Neural progenitor cell (in vitro differentiated cells): ENCODE measurements at regions not wholly inside any gene's neighbourhood (a gene's known extent, or its start where the extent isn't known, plus 50 kb on each side); places are given as distances from the start of the nearest gene placed in this dataset.

ENCODE experiments used
- DNase-seq: peaks from one replicate; pipeline ENCODE4 v3.0.0-alpha.2; 2016; ENCODE audit warnings: low spot score
- H2AFZ ChIP-seq: fragments of 200-600 bp; sonication (generic); replicated peaks from 2 replicates; pipeline ENCODE4 v1.6.1; 2016; ENCODE audit warnings: antibody characterized with exemption
- H3F3A ChIP-seq: fragments of 200-600 bp; sonication (generic); 2 replicates; pipeline ENCODE4 v1.6.1; 2016; ENCODE audit warnings: antibody characterized with exemption, low read depth
- H3K27ac ChIP-seq: fragments of 200-600 bp; sonication (generic); 2 replicates; pipeline ENCODE4 v1.5.1; 2016; ENCODE audit warnings: mild to moderate bottlenecking
- H3K27me3 ChIP-seq: fragments of 200-600 bp; sonication (generic); 2 replicates; pipeline ENCODE4 v1.6.1; 2016; ENCODE audit warnings: mild to moderate bottlenecking, moderate library complexity
- H3K36me3 ChIP-seq: fragments of 200-600 bp; sonication (generic); 2 replicates; pipeline ENCODE4 v1.5.1; 2016
- H3K4me1 ChIP-seq: fragments of 200-600 bp; sonication (generic); 2 replicates; pipeline ENCODE4 v1.6.1; 2016; ENCODE audit warnings: mixed run types
- H3K4me2 ChIP-seq: fragments of 200-600 bp; sonication (generic); 2 replicates; pipeline ENCODE4 v1.6.1; 2016
- H3K4me3 ChIP-seq: fragments of 200-600 bp; sonication (generic); 2 replicates; pipeline ENCODE4 v1.5.1; 2016
- H3K79me2 ChIP-seq: fragments of 200-600 bp; sonication (generic); 2 replicates; pipeline ENCODE4 v1.6.1; 2016; ENCODE audit warnings: low read depth
- H3K9ac ChIP-seq: fragments of 200-600 bp; sonication (generic); 2 replicates; pipeline ENCODE4 v1.6.1; 2016
- H3K9me3 ChIP-seq: fragments of 200-600 bp; sonication (generic); 2 replicates; pipeline ENCODE4 v1.5.1; 2016; ENCODE audit warnings: low read depth
- H4K20me1 ChIP-seq: fragments of 200-600 bp; sonication (generic); 2 replicates; pipeline ENCODE4 v1.6.1; 2016; ENCODE audit warnings: low read depth
- H3K27ac Mint-ChIP-seq: 3 replicates; pipeline ENCODE4 v1.8.0; 2021; ENCODE audit warnings: mixed read lengths
- H3K27me3 Mint-ChIP-seq: 2 replicates; pipeline ENCODE4 v1.8.0; 2022; ENCODE audit warnings: low read depth, mild to moderate bottlenecking, inconsistent platforms, moderate library complexity, mixed read lengths; ENCODE audit not compliant: insufficient read depth
- H3K36me3 Mint-ChIP-seq: 3 replicates; pipeline ENCODE4 v1.8.0; 2021; ENCODE audit warnings: mixed read lengths
- H3K4me1 Mint-ChIP-seq: 3 replicates; pipeline ENCODE4 v1.8.0; 2021; ENCODE audit warnings: mixed read lengths
- H3K4me3 Mint-ChIP-seq: 3 replicates; pipeline ENCODE4 v1.8.0; 2021; ENCODE audit warnings: mild to moderate bottlenecking, moderate library complexity, mixed read lengths
- H3K9me3 Mint-ChIP-seq: 3 replicates; pipeline ENCODE4 v1.8.0; 2020; ENCODE audit warnings: mixed read lengths
- EZH2 ChIP-seq: fragments of 200-600 bp; sonication (generic); IDR thresholded peaks from 2 replicates; pipeline ENCODE4 v1.6.1; 2017; ENCODE audit warnings: antibody characterized with exemption, mild to moderate bottlenecking, moderate library complexity
- EZH2phosphoT487 ChIP-seq: fragments of 200-600 bp; sonication (generic); IDR thresholded peaks from 2 replicates; pipeline ENCODE4 v1.6.1; 2017; ENCODE audit warnings: antibody characterized with exemption
- TF ChIP-seq, protein P1 (sequence below): fragments of 200-600 bp; sonication (generic); IDR thresholded peaks from 2 replicates; pipeline ENCODE4 v1.5.1; 2017; ENCODE audit warnings: antibody characterized with exemption, mild to moderate bottlenecking

DNA sequence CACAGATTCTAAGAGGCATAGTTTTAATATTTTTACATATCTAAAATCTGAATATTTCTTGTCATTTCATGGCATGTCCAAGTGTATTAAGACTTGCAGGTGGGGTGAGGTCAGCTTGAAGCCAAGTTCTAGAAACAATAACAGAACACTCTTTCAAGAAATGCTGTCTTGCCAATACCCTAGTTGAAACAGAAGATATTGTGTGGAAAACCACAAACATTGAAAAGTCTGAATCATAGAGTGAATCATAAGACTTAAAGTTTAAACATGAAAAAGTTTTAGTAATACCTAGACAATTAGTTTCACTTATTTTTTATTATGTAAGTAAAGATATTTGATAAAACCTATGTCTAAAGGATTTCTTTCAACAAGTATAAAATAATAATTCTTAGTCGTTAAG is 191.5 kb upstream of the CAND1 start:
- H3K4me2 ChIP-seq, result no peak overlapping the region
- H3K4me3 ChIP-seq, result no peak overlapping the region
- no peaks in the 10 kb centered on the region for H3K9me3 ChIP-seq
- H3K27me3 Mint-ChIP-seq, result no peaks in the 10 kb centered on the region
- H4K20me1 ChIP-seq, result no peaks in the 10 kb centered on the region
- no peak overlapping the region for H2AFZ ChIP-seq
- no peak overlapping the region for H3K27ac Mint-ChIP-seq
- H3K4me3 Mint-ChIP-seq, result no peak overlapping the region
- H3K79me2 ChIP-seq, result no peaks in the 10 kb centered on the region
- no peak overlapping the region for H3K27ac ChIP-seq
- no peak for DNase-seq
- no peak overlapping the region for H3K9ac ChIP-seq
- H3K36me3 ChIP-seq, result no peaks in the 10 kb centered on the region
- H3K36me3 Mint-ChIP-seq, result no peaks in the 10 kb centered on the region
- no peak for TF ChIP-seq EZH2
- no peak for TF ChIP-seq EZH2phosphoT487
- TF ChIP-seq, protein P1, sequence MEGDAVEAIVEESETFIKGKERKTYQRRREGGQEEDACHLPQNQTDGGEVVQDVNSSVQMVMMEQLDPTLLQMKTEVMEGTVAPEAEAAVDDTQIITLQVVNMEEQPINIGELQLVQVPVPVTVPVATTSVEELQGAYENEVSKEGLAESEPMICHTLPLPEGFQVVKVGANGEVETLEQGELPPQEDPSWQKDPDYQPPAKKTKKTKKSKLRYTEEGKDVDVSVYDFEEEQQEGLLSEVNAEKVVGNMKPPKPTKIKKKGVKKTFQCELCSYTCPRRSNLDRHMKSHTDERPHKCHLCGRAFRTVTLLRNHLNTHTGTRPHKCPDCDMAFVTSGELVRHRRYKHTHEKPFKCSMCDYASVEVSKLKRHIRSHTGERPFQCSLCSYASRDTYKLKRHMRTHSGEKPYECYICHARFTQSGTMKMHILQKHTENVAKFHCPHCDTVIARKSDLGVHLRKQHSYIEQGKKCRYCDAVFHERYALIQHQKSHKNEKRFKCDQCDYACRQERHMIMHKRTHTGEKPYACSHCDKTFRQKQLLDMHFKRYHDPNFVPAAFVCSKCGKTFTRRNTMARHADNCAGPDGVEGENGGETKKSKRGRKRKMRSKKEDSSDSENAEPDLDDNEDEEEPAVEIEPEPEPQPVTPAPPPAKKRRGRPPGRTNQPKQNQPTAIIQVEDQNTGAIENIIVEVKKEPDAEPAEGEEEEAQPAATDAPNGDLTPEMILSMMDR, result no peak
- H3F3A ChIP-seq, result no peaks in the 10 kb centered on the region
- H3K9me3 Mint-ChIP-seq, result no peaks in the 10 kb centered on the region
- peaks cover 4% of the 10 kb centered on the region for H3K4me1 Mint-ChIP-seq
- H3K4me1 ChIP-seq, result no peaks in the 10 kb centered on the region
- H3K27me3 ChIP-seq, result no peaks in the 10 kb centered on the region

GRCh38 chr12:67078957-67079356 is 190.2 kb upstream of the CAND1 start:
- Histone ChIP-seq H3K4me3 (no peak overlapping the region), H3K36me3 (no peaks in the 10 kb centered on the region), H3K79me2 (no peaks in the 10 kb centered on the region), H2AFZ (no peak overlapping the region), H3K4me1 (no peaks in the 10 kb centered on the region), H3K27ac (no peak overlapping the region), H3F3A (no peaks in the 10 kb centered on the region), H3K4me2 (no peak overlapping the region), H3K27me3 (no peaks in the 10 kb centered on the region), H3K9me3 (no peaks in the 10 kb centered on the region), H3K9ac (no peak overlapping the region), H4K20me1 (no peaks in the 10 kb centered on the region)
- peaks cover 2% of the 10 kb centered on the region for H3K4me1 Mint-ChIP-seq
- no peaks in the 10 kb centered on the region for H3K36me3 Mint-ChIP-seq
- no peak overlapping the region for H3K27ac Mint-ChIP-seq
- DNase-seq, result no peak
- H3K9me3 Mint-ChIP-seq, result no peaks in the 10 kb centered on the region
- no peaks in the 10 kb centered on the region for H3K27me3 Mint-ChIP-seq
- TF ChIP-seq, protein P1, result no peak
- no peak for TF ChIP-seq EZH2
- TF ChIP-seq EZH2phosphoT487, result no peak
- H3K4me3 Mint-ChIP-seq, result no peak overlapping the region

DNA sequence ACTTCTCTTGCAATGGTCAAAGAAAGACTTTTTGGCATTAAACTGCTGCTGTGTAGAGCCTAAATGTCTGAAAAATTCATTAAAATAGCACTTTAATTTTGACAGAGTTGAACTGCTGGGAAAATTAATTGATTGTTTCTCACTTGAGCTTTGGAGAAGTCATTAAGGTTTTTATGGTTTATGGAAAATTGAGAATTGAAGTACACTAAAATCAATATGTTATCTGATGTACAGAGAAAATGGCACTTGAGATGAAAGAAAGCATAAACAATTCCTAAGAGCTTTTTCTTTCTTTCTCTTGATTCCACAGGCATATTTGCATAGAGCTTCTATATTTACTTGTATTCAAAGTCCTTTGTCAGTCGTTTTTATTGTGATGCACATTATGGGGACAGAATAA is 188.5 kb upstream of the CAND1 start:
- no peaks in the 10 kb centered on the region for H3K36me3 ChIP-seq
- DNase-seq, result no peak
- H3K27me3 ChIP-seq, result no peaks in the 10 kb centered on the region
- no peak overlapping the region for H3K4me3 Mint-ChIP-seq
- no peaks in the 10 kb centered on the region for H3K9me3 Mint-ChIP-seq
- no peak overlapping the region for H3K9ac ChIP-seq
- H3K4me1 Mint-ChIP-seq, result no peaks in the 10 kb centered on the region
- H3F3A ChIP-seq, result no peaks in the 10 kb centered on the region
- H3K27me3 Mint-ChIP-seq, result no peaks in the 10 kb centered on the region
- H3K4me2 ChIP-seq, result no peak overlapping the region
- no peaks in the 10 kb centered on the region for H3K36me3 Mint-ChIP-seq
- H3K9me3 ChIP-seq, result no peaks in the 10 kb centered on the region
- no peaks in the 10 kb centered on the region for H3K79me2 ChIP-seq
- H2AFZ ChIP-seq, result no peak overlapping the region
- no peaks in the 10 kb centered on the region for H3K4me1 ChIP-seq
- H3K4me3 ChIP-seq, result no peak overlapping the region
- H4K20me1 ChIP-seq, result no peaks in the 10 kb centered on the region
- TF ChIP-seq, protein P1, result no peak
- TF ChIP-seq EZH2phosphoT487, result no peak
- no peak for TF ChIP-seq EZH2
- H3K27ac Mint-ChIP-seq, result no peak overlapping the region
- no peak overlapping the region for H3K27ac ChIP-seq

DNA sequence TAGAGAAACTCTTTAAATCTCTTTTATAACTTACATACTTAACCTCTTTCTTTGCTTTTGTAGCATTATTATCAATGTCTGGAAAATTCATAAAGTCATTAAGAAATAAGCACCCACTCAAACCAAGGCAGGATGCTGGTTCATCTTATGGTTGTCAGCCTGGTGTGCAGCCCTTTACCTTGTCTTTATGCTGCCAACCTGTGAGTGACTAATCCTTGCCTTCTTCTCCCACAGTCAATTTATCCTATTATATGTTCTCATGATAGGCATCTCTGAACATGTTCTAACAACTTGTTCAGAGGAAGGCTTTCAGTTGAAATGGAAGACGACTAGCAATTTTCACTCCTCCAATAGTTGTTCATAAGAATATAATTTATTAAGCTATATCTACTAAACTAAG is 186.9 kb upstream of the CAND1 start:
- Histone ChIP-seq H3K36me3 (no peaks in the 10 kb centered on the region), H3K4me3 (no peak overlapping the region), H3K9ac (no peak overlapping the region), H4K20me1 (no peaks in the 10 kb centered on the region), H3K79me2 (no peaks in the 10 kb centered on the region), H3K27me3 (no peaks in the 10 kb centered on the region), H2AFZ (no peak overlapping the region), H3K27ac (no peak overlapping the region), H3K4me2 (no peak overlapping the region), H3F3A (no peaks in the 10 kb centered on the region), H3K9me3 (no peaks in the 10 kb centered on the region), H3K4me1 (no peaks in the 10 kb centered on the region)
- H3K9me3 Mint-ChIP-seq, result no peaks in the 10 kb centered on the region
- H3K4me1 Mint-ChIP-seq, result no peaks in the 10 kb centered on the region
- no peak overlapping the region for H3K4me3 Mint-ChIP-seq
- TF ChIP-seq EZH2phosphoT487 (no peak), EZH2 (no peak)
- TF ChIP-seq, protein P1, result no peak
- no peaks in the 10 kb centered on the region for H3K36me3 Mint-ChIP-seq
- no peaks in the 10 kb centered on the region for H3K27me3 Mint-ChIP-seq
- no peak for DNase-seq
- no peak overlapping the region for H3K27ac Mint-ChIP-seq
